Upper lobe of left lung (tissue), 4 donors: ENCODE measurements at regions not wholly inside any gene's neighbourhood (a gene's known extent, or its start where the extent isn't known, plus 50 kb on each side); places are given as distances from the start of the nearest gene placed in this dataset.

Experiments used
- POLR2AphosphoS5 ChIP-seq, 2 donors: sonication (generic); formaldehyde crosslinking; IDR thresholded peaks; one replicate each; pipeline ENCODE4 v1.5.1; 2017; ENCODE audit warnings: antibody characterized with exemption in 2 of 2
- TF ChIP-seq, protein P1 (sequence below), 6 experiments: fragments of 450-650 bp in 4 of 6; fragments of 200-600 bp in 2 of 6; sonication (generic) in 2 of 6; IDR thresholded peaks; one replicate each; pipeline ENCODE4 v1.5.1; 2016 to 2019; ENCODE audit warnings: antibody characterized with exemption in 6 of 6

DNA sequence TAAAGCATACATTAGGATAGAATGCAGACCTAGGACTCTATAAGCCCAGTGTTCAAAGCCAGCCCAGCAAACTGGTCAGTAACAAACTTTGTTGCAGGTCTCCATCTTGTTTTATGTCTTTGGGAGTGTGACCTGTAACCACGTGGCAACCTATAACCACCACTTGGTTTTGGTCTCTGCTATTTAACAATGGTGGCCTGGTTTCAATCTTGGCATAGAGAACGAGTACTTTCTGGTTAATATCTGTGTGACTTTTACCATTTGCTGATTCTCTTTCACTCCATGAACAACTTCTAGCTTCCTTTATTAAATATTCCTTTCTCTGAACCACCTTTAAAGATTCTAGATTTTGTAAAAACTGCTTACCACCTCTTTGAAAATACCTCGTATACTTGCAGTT is 118.5 kb downstream of the KCNS3 start:
- no peak for TF ChIP-seq POLR2AphosphoS5 (IDR thresholded peaks at IDR 0.05)
- TF ChIP-seq, protein P1, sequence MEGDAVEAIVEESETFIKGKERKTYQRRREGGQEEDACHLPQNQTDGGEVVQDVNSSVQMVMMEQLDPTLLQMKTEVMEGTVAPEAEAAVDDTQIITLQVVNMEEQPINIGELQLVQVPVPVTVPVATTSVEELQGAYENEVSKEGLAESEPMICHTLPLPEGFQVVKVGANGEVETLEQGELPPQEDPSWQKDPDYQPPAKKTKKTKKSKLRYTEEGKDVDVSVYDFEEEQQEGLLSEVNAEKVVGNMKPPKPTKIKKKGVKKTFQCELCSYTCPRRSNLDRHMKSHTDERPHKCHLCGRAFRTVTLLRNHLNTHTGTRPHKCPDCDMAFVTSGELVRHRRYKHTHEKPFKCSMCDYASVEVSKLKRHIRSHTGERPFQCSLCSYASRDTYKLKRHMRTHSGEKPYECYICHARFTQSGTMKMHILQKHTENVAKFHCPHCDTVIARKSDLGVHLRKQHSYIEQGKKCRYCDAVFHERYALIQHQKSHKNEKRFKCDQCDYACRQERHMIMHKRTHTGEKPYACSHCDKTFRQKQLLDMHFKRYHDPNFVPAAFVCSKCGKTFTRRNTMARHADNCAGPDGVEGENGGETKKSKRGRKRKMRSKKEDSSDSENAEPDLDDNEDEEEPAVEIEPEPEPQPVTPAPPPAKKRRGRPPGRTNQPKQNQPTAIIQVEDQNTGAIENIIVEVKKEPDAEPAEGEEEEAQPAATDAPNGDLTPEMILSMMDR (IDR thresholded peaks at IDR 0.05) = no peak
